ENCODE measurements at regions not wholly inside any gene's neighbourhood (a gene's known extent, or its start where the extent isn't known, plus 50 kb on each side); places are given as distances from the start of the nearest gene placed in this dataset.

DNA sequence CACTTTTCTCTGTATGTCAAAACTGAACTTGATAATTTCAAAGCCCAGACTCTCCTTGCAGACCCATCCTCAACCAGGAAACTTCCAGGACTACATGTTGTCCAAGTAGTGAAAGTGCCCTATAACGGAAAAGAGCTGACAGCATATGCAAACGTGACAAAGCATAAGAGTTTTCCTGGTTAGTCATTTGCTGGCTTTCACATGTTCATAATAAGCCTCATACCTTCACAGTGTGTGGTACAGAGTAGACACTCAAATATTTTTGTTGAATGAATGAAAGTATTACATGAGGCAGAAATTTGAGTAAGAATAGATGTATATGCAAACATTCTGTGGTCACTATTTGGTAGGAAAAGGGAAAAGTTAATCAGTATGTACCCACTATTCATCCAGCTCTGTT, 473.3 kb downstream of the MRPL39 start:
- no peaks in the 10 kb centered on the region for H3K4me1 ChIP-seq (ENCODE audit: control insufficient read depth in 4 of 4, insufficient read depth in 4 of 4, low read length in 3 of 4)
- H3K9ac ChIP-seq (ENCODE audit: low read depth in 1 of 2, low read length in 2 of 2): no peak overlapping the region
- H3K36me3 ChIP-seq (ENCODE audit: control insufficient read depth in 4 of 4, insufficient read depth in 3 of 4, low read depth in 1 of 4, low read length in 3 of 4): no peaks in the 10 kb centered on the region
- TF ChIP-seq YY1 (IDR thresholded peaks at IDR 0.05): no peak
- TF ChIP-seq HNF4G (IDR thresholded peaks at IDR 0.05): no peak
- TF ChIP-seq, protein P1, sequence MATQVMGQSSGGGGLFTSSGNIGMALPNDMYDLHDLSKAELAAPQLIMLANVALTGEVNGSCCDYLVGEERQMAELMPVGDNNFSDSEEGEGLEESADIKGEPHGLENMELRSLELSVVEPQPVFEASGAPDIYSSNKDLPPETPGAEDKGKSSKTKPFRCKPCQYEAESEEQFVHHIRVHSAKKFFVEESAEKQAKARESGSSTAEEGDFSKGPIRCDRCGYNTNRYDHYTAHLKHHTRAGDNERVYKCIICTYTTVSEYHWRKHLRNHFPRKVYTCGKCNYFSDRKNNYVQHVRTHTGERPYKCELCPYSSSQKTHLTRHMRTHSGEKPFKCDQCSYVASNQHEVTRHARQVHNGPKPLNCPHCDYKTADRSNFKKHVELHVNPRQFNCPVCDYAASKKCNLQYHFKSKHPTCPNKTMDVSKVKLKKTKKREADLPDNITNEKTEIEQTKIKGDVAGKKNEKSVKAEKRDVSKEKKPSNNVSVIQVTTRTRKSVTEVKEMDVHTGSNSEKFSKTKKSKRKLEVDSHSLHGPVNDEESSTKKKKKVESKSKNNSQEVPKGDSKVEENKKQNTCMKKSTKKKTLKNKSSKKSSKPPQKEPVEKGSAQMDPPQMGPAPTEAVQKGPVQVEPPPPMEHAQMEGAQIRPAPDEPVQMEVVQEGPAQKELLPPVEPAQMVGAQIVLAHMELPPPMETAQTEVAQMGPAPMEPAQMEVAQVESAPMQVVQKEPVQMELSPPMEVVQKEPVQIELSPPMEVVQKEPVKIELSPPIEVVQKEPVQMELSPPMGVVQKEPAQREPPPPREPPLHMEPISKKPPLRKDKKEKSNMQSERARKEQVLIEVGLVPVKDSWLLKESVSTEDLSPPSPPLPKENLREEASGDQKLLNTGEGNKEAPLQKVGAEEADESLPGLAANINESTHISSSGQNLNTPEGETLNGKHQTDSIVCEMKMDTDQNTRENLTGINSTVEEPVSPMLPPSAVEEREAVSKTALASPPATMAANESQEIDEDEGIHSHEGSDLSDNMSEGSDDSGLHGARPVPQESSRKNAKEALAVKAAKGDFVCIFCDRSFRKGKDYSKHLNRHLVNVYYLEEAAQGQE (IDR thresholded peaks at IDR 0.05): no peak
- TF ChIP-seq NR2F2 (IDR thresholded peaks at IDR 0.05): no peak
- DNase-seq (ENCODE audit: low spot score): no peak
- no peak overlapping the region for H3K27ac ChIP-seq (ENCODE audit: low read depth in 1 of 2, low read length in 2 of 2)
- H3K27me3 ChIP-seq (ENCODE audit: control insufficient read depth in 4 of 4, insufficient read depth in 4 of 4, low read length in 3 of 4): no peaks in the 10 kb centered on the region
- H3K9me3 ChIP-seq (ENCODE audit: control insufficient read depth in 4 of 4, low read length in 3 of 4): no peaks in the 10 kb centered on the region
- WGBS: 64% methylated on average over 2 of the region's 2 CpGs
- no peak overlapping the region for H3K4me3 ChIP-seq (ENCODE audit: low read depth in 1 of 3, low read length in 3 of 3)

DNA sequence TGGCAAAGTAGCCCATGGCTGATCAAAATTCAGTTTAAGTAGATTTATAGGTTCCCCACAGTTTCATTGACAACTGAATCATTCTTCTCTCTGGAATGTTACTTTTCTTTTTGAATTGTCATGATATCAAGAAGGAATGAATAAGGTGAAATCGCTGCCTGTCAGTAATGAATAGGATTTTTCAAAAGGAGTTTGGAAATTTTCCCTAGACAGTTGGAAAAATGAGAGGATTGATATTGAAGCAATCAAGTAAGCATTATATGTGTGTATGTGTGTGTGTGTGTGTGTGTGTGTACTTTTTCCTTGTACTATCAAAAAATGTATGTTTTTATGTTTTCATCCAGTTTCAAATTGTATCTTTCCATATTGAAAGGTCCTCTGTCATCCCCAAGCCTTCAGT, 479.5 kb downstream of the MRPL39 start:
- Histone ChIP-seq H3K36me3 (ENCODE audit: control insufficient read depth in 4 of 4, insufficient read depth in 3 of 4, low read depth in 1 of 4, low read length in 3 of 4) (no peaks in the 10 kb centered on the region), H3K27me3 (ENCODE audit: control insufficient read depth in 4 of 4, insufficient read depth in 4 of 4, low read length in 3 of 4) (no peaks in the 10 kb centered on the region), H3K9me3 (ENCODE audit: control insufficient read depth in 4 of 4, low read length in 3 of 4) (no peaks in the 10 kb centered on the region), H3K4me1 (ENCODE audit: control insufficient read depth in 4 of 4, insufficient read depth in 4 of 4, low read length in 3 of 4) (no peaks in the 10 kb centered on the region), H3K27ac (ENCODE audit: low read depth in 1 of 2, low read length in 2 of 2) (no peak overlapping the region), H3K9ac (ENCODE audit: low read depth in 1 of 2, low read length in 2 of 2) (no peak overlapping the region), H3K4me3 (ENCODE audit: low read depth in 1 of 3, low read length in 3 of 3) (no peak overlapping the region)
- TF ChIP-seq, protein P1 (IDR thresholded peaks at IDR 0.05): no peak
- TF ChIP-seq FOXA1 (IDR thresholded peaks at IDR 0.05): no peak
- TF ChIP-seq, protein P2, sequence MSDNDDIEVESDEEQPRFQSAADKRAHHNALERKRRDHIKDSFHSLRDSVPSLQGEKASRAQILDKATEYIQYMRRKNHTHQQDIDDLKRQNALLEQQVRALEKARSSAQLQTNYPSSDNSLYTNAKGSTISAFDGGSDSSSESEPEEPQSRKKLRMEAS (IDR thresholded peaks at IDR 0.05): no peak
- TF ChIP-seq HNF4G (IDR thresholded peaks at IDR 0.05): no peak
- TF ChIP-seq, protein P3, sequence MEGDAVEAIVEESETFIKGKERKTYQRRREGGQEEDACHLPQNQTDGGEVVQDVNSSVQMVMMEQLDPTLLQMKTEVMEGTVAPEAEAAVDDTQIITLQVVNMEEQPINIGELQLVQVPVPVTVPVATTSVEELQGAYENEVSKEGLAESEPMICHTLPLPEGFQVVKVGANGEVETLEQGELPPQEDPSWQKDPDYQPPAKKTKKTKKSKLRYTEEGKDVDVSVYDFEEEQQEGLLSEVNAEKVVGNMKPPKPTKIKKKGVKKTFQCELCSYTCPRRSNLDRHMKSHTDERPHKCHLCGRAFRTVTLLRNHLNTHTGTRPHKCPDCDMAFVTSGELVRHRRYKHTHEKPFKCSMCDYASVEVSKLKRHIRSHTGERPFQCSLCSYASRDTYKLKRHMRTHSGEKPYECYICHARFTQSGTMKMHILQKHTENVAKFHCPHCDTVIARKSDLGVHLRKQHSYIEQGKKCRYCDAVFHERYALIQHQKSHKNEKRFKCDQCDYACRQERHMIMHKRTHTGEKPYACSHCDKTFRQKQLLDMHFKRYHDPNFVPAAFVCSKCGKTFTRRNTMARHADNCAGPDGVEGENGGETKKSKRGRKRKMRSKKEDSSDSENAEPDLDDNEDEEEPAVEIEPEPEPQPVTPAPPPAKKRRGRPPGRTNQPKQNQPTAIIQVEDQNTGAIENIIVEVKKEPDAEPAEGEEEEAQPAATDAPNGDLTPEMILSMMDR (IDR thresholded peaks at IDR 0.05; ENCODE audit: low read depth, low read length, missing input control): no peak
- no peak for TF ChIP-seq RXRA (IDR thresholded peaks at IDR 0.05)
- no peak for TF ChIP-seq NR2F2 (IDR thresholded peaks at IDR 0.05)
- no peak for TF ChIP-seq TAF1 (conservative IDR thresholded peaks at IDR 0.05)
- TF ChIP-seq, protein P4, sequence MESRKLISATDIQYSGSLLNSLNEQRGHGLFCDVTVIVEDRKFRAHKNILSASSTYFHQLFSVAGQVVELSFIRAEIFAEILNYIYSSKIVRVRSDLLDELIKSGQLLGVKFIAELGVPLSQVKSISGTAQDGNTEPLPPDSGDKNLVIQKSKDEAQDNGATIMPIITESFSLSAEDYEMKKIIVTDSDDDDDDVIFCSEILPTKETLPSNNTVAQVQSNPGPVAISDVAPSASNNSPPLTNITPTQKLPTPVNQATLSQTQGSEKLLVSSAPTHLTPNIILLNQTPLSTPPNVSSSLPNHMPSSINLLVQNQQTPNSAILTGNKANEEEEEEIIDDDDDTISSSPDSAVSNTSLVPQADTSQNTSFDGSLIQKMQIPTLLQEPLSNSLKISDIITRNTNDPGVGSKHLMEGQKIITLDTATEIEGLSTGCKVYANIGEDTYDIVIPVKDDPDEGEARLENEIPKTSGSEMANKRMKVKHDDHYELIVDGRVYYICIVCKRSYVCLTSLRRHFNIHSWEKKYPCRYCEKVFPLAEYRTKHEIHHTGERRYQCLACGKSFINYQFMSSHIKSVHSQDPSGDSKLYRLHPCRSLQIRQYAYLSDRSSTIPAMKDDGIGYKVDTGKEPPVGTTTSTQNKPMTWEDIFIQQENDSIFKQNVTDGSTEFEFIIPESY (IDR thresholded peaks at IDR 0.05): no peak
- no peak for TF ChIP-seq HNF4A (conservative IDR thresholded peaks at IDR 0.05)
- TF ChIP-seq, protein P5, sequence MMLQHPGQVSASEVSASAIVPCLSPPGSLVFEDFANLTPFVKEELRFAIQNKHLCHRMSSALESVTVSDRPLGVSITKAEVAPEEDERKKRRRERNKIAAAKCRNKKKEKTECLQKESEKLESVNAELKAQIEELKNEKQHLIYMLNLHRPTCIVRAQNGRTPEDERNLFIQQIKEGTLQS (IDR thresholded peaks at IDR 0.05): no peak
- no peak for TF ChIP-seq FOXA2 (IDR thresholded peaks at IDR 0.05)
- no peak for TF ChIP-seq YY1 (IDR thresholded peaks at IDR 0.05)
- TF ChIP-seq EGR1 (IDR thresholded peaks at IDR 0.05; ENCODE audit: low read depth in 2 of 2): no peak
- TF ChIP-seq SP1 (IDR thresholded peaks at IDR 0.05): no peak
- DNase-seq (ENCODE audit: low spot score): no peak
- WGBS: 65% methylated on average over 1 of the region's 1 CpG
